HG03139 (cell line): ENCODE measurements at regions not wholly inside any gene's neighbourhood (a gene's known extent, or its start where the extent isn't known, plus 50 kb on each side); places are given as distances from the start of the nearest gene placed in this dataset.

Source experiments
- ATAC-seq: cut with Tn5 transposase; IDR thresholded peaks from one replicate; pipeline ENCODE4 v1.9.1; 2021; ENCODE audit not compliant: unreplicated experiment

DNA sequence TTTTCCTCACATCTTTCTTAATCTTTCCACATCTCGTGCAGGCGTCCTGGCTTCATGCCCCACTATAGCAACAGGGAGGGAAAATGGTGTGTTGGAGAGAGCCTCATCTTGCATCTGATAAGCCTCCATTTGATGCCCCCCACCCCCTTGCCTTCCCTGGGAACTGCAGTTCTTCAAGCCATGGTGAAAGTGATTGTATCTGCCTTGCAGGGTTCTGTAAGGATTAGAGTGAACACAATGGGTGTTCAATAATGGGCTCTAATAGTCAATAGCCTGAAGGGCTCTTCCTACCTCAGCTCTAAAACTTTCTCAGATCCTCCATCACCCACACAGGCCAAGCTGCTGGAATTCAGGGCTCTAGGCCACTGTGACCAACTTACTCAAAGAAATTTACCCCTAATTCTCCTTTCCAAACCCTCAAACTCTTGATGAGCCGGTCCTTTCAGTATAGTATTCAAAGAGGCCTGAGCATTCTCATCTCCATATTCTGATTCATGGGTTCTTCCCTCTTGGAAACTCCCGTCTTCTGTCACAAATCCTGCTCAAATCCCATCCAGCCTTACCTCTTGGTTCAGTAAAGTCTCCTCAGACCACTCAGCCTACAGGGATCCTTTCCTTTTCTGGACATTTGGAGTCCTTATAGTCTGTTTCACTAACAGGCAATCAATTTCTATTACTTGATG lies 128.3 kb upstream of the TRIM2 start:
- no peak for ATAC-seq

DNA sequence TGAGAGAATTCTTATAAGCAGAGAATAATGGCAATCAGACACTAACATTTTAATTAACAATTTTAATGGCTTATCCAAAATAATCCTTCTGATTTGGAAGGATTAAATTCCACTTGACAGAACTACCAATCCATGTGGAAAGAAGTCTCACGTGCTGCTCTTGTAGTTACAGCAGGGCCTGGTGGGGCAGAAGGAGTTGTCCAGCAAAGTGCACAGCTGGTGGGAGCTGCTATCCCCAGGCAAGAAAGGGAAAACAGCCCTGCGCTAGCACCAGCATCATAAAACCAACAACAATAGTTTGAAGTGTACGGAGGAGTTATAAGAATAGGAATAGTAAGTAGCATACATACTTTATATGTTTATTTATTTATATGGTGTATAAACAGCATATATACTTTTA lies 127.4 kb upstream of the TRIM2 start:
- no peak for ATAC-seq

DNA sequence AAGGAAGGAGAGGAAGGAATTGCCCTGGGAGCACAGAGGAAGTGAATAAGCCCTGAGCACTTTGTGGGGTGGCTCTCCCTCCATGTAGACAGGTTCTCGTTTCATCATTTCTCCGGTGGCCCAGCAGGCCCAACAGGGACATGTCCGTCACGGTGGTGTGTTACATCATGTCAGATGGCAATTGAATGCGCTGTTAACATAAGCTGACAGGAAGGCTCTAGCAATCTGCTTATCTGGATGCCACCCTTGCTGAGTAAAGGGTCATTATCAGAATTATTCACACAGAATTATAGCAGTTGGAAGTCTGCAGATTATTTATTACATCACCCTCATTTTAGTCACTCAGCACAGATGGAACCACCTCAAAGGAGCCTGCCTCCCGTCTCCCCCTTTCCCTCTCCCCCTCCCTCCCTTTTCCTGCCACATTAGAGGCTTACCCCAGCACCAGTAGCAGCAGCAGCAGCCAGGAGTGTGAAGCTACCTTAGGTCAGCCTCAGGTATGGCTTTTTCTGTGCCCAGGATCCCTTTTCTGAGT lies 124.3 kb upstream of the TRIM2 start:
- no peak for ATAC-seq

DNA sequence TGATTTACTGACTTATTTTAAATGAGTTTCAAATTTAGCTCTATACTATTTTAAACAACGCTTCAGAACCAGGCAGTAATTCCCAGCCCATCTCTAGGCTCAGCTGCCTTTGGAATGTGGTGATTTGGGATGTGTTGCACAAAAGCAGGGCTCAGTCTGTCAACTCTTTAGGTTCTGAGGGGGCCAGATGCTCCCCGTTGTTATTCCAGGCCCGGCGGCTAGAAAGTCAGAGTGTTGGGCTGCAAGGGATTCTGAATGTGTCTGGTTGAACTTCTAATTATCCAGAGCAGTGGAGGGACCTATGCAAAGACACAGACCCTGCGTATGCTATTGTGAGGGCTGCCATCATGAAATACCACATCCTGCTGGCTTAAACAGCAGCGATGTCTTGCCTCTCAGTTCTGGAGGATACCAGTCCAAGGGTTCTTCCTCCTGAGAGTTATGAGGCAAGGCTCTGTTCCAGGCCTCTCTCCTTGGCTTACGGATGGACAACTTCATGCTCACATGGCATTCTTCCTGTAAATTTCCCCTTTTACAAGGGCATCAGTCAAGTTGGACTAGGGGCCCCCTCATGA lies 123.2 kb upstream of the TRIM2 start:
- no peak for ATAC-seq

DNA sequence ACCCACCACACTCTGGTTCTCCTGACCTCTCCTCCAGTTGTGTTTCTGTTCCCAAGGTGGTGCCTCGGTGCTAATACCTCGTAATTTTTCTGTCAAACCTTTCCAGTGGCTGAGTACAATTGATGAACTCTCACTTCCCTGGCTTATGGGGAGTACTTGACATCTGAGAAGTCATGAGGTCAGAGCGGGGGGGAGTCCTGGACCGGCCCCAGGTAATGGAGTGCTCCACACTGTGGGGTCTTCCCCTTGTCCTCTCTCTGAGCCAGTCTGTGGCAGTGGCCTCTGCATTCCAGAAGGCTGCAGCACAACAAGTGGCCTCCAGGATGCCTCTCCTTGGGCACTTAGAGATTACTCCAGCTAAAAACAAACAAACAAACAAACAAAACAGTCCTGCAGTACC lies 122.5 kb upstream of the TRIM2 start:
- ATAC-seq = no peak

DNA sequence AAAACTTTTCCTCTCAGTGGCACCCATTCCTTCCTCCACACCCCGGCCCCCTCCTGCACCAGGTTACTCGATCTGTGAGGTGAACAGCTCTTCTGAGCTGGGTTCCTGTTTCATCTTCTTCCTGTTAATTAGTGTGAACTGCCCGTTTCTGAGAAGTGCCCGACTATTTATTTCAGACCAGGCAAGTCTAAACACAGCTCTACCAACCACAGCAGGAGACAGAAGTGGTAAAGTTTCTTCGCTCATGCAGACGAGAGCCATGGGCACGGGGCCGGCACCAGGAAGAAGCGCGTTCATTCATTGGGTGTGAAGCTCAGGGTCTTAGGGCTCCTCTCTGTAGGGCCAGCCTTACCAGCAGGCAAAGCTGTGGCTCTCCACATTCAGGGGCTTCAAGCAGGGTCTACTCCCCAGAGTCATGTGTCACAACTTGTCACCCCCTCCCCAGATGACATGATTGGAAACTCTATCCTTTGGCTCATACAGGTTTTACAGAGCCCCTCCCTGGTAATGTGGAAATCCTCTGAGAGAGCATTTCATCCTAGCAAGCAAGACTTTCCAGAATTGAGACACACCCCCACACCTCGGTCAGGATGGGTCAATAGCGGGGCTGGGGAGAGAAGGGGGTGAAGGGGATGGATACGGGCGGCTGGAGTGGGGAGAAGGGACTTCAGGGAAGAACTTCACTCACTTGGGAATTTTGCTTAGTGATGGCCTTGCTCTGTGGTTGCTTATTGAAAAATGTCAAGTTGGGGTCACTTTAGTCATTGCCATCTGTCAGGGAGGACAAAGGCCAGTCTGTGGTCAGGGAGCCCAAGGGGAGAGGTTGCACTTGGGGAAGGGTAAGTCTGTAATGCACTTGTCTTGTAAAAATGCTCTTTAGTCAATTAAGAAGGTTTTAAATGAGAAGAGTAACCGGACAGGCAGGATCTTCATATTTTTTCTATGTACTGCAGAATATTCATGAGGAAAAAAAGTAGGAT lies 121.6 kb upstream of the TRIM2 start:
- ATAC-seq = no peak

DNA sequence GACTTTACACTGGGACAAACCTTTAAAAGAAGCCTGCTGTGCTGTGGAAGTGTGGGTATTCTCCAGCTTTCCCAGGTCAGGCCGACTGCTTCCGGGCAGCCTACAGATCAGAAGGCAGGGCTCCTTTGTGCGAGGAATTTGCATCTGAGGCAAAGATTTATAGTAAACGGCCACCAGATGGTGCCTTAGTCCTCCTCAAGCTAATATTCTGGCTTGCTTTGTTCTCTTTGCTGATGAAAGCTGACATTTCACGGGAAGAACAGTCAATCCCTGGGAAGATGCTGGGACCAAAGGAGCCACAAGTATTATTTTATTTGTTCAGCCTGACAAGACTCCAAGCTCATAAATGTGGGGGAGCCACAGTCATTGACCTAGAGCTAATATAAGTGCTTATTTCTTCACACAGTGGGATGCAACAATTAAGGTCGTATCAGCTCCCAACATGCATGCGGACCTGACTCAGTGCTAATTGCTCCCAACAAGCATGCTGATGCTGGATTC lies 120.7 kb upstream of the TRIM2 start:
- peak; percentile 67 for ATAC-seq

DNA sequence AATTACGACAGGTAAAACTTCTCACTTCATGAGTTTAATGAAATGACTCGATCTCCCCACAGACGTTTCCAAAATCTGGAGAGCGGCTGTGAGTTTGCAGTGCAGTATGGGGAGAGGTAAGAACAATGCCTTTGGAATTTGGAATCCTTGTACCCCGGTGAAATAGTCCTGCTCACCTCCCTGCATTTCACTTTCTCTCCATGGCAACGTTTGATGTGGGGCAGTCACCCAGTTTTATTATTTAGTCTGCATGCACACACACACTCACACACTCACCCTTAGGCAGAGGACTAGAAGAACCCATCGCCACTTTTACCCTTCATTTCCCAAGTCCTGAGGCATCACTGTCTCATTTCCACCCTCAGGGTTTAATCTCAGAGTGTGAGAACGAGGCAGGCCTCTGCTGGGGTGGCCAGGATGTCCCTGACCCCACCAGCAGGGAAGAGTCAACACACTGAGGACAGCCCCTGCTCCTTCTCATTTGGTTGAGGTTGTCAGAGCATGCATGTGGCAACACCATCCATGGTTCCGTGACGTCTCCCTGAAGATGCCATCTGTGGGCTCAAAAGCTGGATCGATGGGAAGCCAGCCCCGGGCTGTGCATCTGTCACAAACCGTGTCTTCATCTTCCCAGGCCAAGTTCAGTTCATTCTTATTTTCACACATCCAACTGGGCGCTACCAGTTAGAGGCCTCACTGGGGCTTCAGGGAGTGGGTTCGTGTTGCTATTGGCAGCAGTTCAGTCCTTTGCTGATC lies 119.8 kb upstream of the TRIM2 start:
- no peak for ATAC-seq

DNA sequence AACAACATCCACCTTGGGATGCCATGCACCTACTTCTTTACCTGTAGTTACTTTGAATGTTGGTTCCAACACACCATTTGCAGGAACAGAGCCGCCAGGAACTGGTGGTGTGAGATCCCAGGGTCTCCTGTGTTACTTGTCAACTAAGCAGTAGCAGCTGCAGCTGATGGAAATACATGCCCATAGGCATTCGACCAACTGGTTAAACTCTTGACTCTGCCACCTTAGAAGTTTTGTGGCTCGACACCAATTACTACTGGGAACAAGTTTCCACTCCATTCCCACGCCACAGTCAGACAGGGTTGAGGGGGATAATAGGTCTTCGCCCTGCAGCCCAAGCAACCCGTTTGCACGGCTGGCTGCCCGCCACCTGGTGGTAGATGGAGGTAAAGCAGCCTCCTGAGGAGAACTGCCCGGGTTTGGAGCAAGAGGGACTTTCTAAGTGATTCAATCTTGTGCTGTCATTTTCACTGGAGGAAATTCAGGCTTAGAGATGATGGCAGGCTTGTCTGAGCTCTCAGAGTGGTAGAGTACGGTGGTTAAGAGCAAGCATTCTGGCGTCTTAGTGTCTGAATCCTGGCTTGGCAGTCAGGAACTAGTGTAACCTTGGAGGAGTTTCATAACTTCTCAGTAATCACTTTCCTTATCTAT lies 119.1 kb upstream of the TRIM2 start:
- no peak for ATAC-seq

DNA sequence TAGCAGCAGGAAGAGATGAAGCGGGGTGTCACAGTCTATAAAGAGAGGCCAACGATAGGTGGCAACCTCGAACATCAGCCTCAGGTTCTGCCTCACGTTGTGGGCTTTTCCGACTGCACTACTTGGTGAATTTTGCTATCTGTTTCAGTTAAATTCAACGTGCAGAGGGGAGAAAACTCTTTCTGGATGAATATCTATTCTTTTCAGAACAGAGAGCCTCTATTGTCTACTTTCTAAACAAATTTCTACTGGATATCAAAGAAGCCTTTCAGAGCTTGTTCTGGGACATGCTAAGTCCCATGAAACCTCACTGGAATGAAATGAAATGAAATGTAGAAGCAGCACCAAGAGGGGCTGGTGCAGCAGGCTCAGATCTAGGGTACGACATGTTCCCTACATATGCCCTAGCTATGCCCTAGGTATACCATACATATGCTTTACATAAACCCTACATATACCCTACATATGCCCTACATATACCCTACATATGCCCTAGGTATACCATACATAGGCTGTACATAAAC lies 116.5 kb upstream of the TRIM2 start:
- ATAC-seq = no peak

DNA sequence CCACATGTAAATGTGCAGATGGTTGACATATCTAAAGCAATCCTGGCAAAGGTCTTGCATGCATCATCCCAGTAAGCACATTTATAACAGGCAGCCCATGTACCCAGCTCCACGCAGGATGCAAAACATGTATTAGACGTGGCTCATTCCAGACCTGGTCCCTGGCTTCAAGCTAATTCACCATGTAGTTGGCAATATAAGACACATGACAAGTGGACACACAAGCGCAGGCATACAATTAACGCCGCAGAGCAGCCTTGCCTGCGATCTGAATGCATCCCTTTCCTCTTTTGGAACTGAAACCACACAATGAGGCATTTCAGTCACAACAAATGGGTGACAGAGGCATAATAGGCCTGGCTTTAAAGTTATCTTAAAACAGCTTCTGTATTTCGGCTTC lies 114.5 kb upstream of the TRIM2 start:
- ATAC-seq = no peak

DNA sequence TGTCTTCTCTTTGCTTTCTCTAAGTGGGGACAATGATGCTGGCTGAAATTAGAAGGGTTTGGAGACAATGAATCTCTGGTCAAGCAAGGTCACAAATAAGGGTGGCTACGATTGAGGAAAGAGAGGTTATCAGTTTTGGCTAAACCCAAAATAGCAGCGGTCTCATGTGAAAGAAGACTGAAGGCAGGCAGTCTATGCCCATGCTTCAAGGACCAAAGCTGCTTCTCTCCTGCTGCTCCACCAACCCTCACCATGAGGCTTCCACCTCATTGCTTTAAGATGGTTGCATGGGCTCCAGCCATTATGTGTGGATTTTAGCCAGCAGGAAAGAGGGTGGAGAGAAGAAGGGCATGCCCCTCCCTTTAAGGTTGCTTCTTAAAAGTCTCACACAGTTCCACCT lies 114.1 kb upstream of the TRIM2 start:
- ATAC-seq = no peak

DNA sequence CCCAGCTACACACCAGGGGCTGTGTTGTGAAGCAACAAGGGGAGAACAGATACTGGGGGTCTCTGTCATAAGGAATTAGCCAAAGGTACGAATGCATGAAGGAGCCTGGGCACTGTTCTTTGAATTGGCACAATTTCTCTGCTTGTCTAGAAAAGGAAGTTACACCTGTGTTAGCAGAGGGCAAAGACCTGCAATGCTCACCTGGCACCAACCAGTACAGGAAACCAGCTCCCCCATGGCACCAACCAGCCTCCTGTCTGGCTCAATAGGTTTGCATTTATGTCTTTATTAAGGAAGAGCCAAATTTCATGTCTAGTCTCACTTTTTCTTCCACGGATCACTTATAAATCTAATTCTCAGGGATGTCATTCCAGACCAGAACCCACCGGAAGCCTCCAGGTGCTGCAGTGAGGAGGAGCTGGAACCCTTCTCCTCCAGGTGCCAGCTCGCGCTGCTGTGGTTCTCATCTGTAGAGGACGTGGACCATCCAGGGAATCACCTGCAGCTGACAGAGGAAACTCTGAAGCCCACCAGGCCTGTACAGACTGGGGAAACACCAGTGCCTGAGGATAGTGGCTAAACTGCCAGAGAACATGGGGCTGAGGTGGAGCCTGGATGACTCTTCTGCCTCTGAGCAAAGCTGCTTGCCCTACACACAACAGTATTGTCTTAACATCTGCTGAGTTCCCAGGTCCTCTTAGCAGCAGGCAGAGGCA lies 113.4 kb upstream of the TRIM2 start:
- ATAC-seq = no peak

DNA sequence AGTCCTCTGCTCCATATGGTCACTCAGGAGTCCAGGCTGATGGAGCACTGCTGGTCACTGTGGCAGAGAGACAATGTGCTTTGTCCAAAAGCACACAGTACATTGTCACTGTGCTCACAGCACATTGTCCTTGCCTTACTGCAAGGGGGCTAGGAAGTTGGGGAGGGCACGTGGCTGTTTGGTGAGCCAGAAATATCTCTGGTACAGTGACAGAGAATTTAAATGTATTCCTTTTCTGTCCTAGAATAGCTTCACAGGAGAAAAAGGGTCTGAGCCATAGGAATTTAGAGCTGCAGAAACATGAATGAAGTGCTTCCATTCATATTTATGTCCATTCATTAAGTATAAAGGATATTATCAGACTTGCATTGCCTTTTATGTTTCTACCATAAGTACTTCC lies 110.8 kb upstream of the TRIM2 start:
- ATAC-seq = no peak

DNA sequence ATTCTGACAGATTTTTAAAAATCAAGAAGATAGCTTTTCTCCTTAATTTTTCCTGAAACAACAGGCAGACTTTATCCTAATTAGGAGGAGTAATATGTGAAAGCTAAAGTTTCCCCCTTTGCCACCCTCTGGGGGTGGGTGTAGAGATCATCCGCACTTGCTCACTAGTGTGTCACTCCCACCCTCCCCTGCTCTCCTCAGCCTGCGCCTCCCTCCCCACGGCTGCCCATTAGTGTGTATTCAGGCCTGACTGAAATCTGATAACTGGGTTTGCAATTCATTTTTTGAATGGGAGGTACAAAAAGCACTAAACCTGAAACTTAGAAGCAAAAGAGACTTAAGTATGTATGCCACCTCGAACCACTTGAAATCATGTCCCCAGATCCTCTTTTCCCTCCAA lies 110.4 kb upstream of the TRIM2 start:
- no peak for ATAC-seq

DNA sequence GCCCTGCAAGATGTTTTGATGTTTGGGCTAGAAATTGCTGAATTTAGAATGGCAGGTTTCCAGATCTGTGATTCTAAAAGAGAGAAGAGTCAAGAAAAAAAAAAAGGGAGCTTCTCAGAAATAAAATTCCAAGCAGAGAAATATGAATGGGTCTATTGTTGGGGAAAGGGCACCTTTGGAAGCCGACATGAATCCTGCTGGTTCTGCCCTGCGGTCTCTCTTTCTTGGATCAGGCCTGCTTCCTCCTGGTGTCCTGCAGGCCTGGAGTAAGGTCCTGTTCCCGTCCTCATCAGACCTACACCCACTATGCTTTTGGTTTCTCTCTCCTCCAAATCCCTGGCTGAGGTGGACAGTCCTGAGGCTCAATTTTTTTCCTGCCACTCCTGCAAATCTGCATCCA lies 109.8 kb upstream of the TRIM2 start:
- ATAC-seq = no peak

DNA sequence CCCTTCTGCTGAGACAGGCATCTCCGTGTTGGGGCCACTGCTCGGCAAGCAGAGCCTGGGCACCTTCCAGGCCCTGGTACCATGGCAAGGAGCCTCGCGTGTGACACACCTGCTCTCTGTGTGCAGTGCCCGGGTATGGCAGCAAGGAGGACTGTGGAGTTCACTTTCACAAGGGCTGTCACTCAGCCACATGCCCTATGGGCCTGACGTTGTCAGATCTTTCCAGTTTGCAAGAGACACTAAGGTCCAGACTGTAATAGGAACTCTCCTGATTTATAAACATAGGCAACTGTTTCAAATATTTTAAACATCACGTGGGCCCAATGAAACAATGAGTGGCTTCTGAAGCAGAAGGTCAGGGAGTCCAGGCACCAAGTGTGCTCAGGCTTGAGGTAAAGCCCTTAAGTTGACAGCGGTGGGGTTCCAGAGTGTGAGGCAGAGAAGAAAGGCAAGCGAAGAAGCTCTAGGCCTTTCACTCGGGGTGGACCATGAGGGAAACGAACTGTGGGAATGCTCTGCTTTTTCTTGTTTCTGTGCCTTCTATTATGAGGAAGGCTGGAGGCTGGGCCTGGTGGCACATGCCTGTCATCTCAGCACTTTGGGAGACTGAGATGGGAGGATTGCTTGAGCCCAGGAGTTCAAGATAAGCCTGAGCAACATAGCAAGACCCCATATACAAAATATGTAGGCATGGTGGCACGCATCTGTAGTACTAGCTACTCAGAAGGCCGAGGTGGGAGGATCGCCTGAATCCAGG lies 108.6 kb upstream of the TRIM2 start:
- no peak for ATAC-seq

DNA sequence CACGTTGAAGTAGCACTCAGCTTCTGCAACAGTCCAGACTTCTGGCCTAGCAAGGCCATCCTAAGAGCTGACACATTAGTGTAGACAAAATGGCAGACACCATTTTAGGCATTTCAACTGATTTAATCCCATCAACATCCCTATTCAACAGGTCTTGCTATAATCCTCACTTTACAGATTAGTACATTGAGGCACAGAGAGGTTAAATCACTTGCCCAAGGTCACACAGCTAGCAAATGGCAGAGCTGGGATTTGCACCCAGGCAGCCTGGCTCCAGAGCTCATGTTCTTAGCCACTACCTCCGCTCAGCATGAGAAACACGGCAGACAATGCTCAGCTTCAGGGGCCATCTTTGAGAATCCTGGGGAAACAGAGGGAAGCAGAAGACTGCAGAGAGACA lies 107.9 kb upstream of the TRIM2 start:
- ATAC-seq = no peak

DNA sequence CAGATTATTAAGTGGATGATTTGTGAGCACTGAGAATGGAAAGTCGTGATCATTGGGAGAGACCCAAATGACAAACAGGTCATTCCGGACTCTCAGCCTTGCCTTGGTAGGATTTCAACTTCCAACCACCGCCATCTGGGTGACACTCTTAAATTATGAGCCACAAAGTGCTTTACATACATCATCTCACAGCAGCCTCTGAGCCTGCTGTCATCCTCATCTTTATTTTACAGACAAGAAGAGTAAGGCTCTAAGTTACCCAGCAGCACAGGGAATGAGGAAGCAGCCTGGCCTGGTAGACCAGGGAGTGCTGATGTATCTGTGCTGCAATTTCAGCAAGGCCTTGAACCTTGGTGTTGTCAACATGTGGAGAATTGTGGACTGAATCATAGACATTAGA lies 105.8 kb upstream of the TRIM2 start:
- no peak for ATAC-seq
